Hepatic stellate cell (primary cell): ENCODE measurements at regions not wholly inside any gene's neighbourhood (a gene's known extent, or its start where the extent isn't known, plus 50 kb on each side); places are given as distances from the start of the nearest gene placed in this dataset.

Experiments used
- DNase-seq: peaks from one replicate; pipeline ENCODE4 v3.0.0; 2011; ENCODE audit warnings: low spot score

- no peak for DNase-seq
Measured at GRCh38 chr12:91441993-91442952, 259.7 kb upstream of the DCN start.

- DNase-seq: no peak
Measured at GRCh38 chr12:91441246-91441645, 258.6 kb upstream of the DCN start.

GRCh38 chr12:91434081-91434480, 251.5 kb upstream of the DCN start:
- DNase-seq: no peak

GRCh38 chr12:91432755-91433154, 250.1 kb upstream of the DCN start:
- DNase-seq: no peak

- DNase-seq: no peak
Measured at GRCh38 chr12:91432089-91432488, 249.5 kb upstream of the DCN start.

- no peak for DNase-seq
Measured at GRCh38 chr12:91424506-91424905, 241.9 kb upstream of the DCN start.

- DNase-seq: no peak
Measured at GRCh38 chr12:91423693-91424050, 241.1 kb upstream of the DCN start.

- no peak for DNase-seq
Measured at GRCh38 chr12:91422811-91423692, 240.4 kb upstream of the DCN start.

- DNase-seq: no peak
Measured at GRCh38 chr12:91422127-91422526, 239.5 kb upstream of the DCN start.

- no peak for DNase-seq
Measured at GRCh38 chr12:91419809-91420208, 237.2 kb upstream of the DCN start.

- no peak for DNase-seq
Measured at GRCh38 chr12:91418221-91419090, 235.8 kb upstream of the DCN start.

GRCh38 chr12:91417650-91418049, 235.0 kb upstream of the DCN start:
- no peak for DNase-seq

GRCh38 chr12:91414636-91415035, 232.0 kb upstream of the DCN start:
- DNase-seq: no peak

- DNase-seq: no peak
Measured at GRCh38 chr12:91413581-91414546, 231.2 kb upstream of the DCN start.

- DNase-seq: no peak
Measured at GRCh38 chr12:91406920-91407341, 224.3 kb upstream of the DCN start.

- no peak for DNase-seq
Measured at GRCh38 chr12:91404441-91404840, 221.8 kb upstream of the DCN start.

GRCh38 chr12:91401190-91401589, 218.6 kb upstream of the DCN start:
- DNase-seq: no peak

GRCh38 chr12:91400271-91400670, 217.7 kb upstream of the DCN start:
- DNase-seq: no peak

- DNase-seq: no peak
Measured at GRCh38 chr12:91397866-91398532, 215.4 kb upstream of the DCN start.

- DNase-seq: no peak
Measured at GRCh38 chr12:91396293-91396692, 213.7 kb upstream of the DCN start.
